ENCODE measurements at regions not wholly inside any gene's neighbourhood (a gene's known extent, or its start where the extent isn't known, plus 50 kb on each side); places are given as distances from the start of the nearest gene placed in this dataset.

GRCh38 chr7:120163449-120163848 is 109.5 kb upstream of the KCND2 start:
- TF ChIP-seq, protein P1, sequence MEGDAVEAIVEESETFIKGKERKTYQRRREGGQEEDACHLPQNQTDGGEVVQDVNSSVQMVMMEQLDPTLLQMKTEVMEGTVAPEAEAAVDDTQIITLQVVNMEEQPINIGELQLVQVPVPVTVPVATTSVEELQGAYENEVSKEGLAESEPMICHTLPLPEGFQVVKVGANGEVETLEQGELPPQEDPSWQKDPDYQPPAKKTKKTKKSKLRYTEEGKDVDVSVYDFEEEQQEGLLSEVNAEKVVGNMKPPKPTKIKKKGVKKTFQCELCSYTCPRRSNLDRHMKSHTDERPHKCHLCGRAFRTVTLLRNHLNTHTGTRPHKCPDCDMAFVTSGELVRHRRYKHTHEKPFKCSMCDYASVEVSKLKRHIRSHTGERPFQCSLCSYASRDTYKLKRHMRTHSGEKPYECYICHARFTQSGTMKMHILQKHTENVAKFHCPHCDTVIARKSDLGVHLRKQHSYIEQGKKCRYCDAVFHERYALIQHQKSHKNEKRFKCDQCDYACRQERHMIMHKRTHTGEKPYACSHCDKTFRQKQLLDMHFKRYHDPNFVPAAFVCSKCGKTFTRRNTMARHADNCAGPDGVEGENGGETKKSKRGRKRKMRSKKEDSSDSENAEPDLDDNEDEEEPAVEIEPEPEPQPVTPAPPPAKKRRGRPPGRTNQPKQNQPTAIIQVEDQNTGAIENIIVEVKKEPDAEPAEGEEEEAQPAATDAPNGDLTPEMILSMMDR (conservative IDR thresholded peaks at IDR 0.05): no peak
- TF ChIP-seq EZH2 (IDR thresholded peaks at IDR 0.05; ENCODE audit: low read depth): no peak
